Fibroblast of lung (primary cell): ENCODE measurements at regions not wholly inside any gene's neighbourhood (a gene's known extent, or its start where the extent isn't known, plus 50 kb on each side); places are given as distances from the start of the nearest gene placed in this dataset.

Experiments used
- EZH2 ChIP-seq: IDR thresholded peaks from 2 replicates; pipeline ENCODE4 v1.5.1; 2012; ENCODE audit warnings: low read length, control low read depth, mild to moderate bottlenecking; ENCODE audit errors: missing control alignments
- TF ChIP-seq, protein P1 (sequence below), 2 donors: IDR thresholded peaks in 1 of 2; conservative IDR thresholded peaks in 1 of 2; 1 replicate in 1 of 2; 2 replicates in 1 of 2; pipeline ENCODE4 v1.5.1; 2011 to 2012; ENCODE audit warnings: low read length in 2 of 2, control low read depth in 1 of 2, inconsistent platforms in 1 of 2, low read depth in 1 of 2, mild to moderate bottlenecking in 1 of 2

DNA sequence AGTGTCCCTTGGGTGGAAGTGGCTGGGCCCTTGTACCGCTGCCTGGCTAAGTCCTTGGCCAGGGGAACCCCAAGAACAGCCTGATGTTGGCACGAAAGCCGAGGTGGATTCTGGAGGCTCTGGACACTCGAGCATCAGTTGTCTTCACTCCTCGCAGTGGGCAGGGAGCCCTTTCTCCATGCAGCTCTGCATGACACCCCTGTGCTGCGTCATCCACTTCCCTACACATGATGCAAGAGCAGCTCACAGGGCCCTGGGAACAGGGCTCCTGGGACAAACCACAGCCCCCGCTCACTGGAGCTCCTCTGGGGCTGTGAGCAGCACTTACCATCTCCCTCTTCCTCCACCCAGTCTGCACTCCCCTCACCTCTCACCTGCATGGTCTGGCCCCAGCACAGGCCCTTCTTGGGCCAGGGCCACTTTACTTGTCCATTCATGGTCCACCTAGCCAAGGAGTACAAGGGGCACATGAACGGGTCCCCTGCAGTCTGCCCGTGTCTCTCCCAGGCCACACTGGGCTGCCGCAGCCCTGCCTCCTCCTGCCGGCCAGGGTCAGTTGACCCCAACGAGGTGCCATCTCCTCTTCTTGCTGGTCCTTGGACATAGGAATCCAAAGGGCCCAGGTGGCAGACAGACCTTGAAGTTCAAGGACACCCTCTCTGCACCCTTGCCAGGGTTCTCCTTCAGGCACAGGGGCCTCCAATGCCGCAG, 66.5 kb downstream of the IGF2 start:
- TF ChIP-seq, protein P1, sequence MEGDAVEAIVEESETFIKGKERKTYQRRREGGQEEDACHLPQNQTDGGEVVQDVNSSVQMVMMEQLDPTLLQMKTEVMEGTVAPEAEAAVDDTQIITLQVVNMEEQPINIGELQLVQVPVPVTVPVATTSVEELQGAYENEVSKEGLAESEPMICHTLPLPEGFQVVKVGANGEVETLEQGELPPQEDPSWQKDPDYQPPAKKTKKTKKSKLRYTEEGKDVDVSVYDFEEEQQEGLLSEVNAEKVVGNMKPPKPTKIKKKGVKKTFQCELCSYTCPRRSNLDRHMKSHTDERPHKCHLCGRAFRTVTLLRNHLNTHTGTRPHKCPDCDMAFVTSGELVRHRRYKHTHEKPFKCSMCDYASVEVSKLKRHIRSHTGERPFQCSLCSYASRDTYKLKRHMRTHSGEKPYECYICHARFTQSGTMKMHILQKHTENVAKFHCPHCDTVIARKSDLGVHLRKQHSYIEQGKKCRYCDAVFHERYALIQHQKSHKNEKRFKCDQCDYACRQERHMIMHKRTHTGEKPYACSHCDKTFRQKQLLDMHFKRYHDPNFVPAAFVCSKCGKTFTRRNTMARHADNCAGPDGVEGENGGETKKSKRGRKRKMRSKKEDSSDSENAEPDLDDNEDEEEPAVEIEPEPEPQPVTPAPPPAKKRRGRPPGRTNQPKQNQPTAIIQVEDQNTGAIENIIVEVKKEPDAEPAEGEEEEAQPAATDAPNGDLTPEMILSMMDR (conservative IDR thresholded peaks at IDR 0.05 in 1 of 2, IDR thresholded peaks at IDR 0.05 in 1 of 2; ENCODE audit: low read depth in 1 of 2, low read length in 2 of 2) = no peak
- TF ChIP-seq EZH2 = no peak
